GM12878 (cell line): ENCODE measurements at regions not wholly inside any gene's neighbourhood (a gene's known extent, or its start where the extent isn't known, plus 50 kb on each side); places are given as distances from the start of the nearest gene placed in this dataset.

Experiments used
- ATAC-seq: fragments of 200-7000 bp; cut with Tn5 transposase; 3 replicates; pipeline ENCODE4 v1.9.1; 2020; ENCODE audit warnings: mild to moderate bottlenecking, moderate library complexity
- BruUV-seq: library from RNA; stranded (reverse); fragments of 400-500 nt; replicated peaks from 2 replicates; lab custom pipeline; 2021; lab: Mats Ljungman, UMichigan
- CTCF ChIA-PET: fragments of 300-600 bp; sonication (Branson Sonifier 250); formaldehyde crosslinking; extraction: SDS; loops from one replicate; lab custom pipeline; 2021; ENCODE audit warnings: inconsistent platforms; lab: Yijun Ruan, JAX
- POLR2A ChIA-PET: fragments of 350-600 bp; formaldehyde crosslinking; extraction: SDS; loops from one replicate; lab custom pipeline; 2021; ENCODE audit warnings: inconsistent platforms; lab: Charles Lee
- RAD21 ChIA-PET: fragments of 300-600 bp; sonication (Branson Sonifier 250); formaldehyde crosslinking; loops from one replicate; lab custom pipeline; 2023; ENCODE audit warnings: antibody characterized with exemption; ENCODE audit not compliant: unreplicated experiment; lab: Charles Lee
- SMC1A ChIA-PET: fragments of 300-600 bp; sonication (Branson Sonifier 250); formaldehyde crosslinking; loops from one replicate; lab custom pipeline; 2023; ENCODE audit not compliant: unreplicated experiment, uncharacterized antibody; lab: Charles Lee
- DNase-seq: peaks from one replicate; pipeline ENCODE4 v3.0.0-alpha.2; 2011; ENCODE audit warnings: low read depth, low spot score
- FAIRE-seq: peaks from 3 replicates; lab custom pipeline; 2011; peaks lifted over from hg19 to GRCh38; lab: Jason Lieb, UNC
- H2AFZ ChIP-seq: 2 replicates; pipeline ENCODE4 v1.6.0; 2011; ENCODE audit warnings: low read depth, low read length, control low read depth; ENCODE audit not compliant: control insufficient read depth
- H3K27ac ChIP-seq: 2 replicates; pipeline ENCODE4 v1.5.1; 2011; ENCODE audit warnings: control low read depth; ENCODE audit not compliant: control insufficient read depth, insufficient read depth
- H3K27me3 ChIP-seq, 2 experiments: replicated peaks in 1 of 2; 2 replicates each; pipeline versions ENCODE4 v1.6.0 to v1.6.1; 2011; ENCODE audit warnings: low read length in 1 of 2; ENCODE audit not compliant: control insufficient read depth in 2 of 2, insufficient read depth in 2 of 2
- H3K36me3 ChIP-seq, 2 experiments: 2 replicates each; pipeline ENCODE4 v1.5.1; 2011; ENCODE audit warnings: low read length in 1 of 2; ENCODE audit not compliant: control insufficient read depth in 2 of 2, insufficient read depth in 2 of 2
- H3K4me1 ChIP-seq: 2 replicates; pipeline ENCODE4 v1.6.1; 2011; ENCODE audit warnings: mild to moderate bottlenecking, low read length, moderate library complexity, mixed read lengths; ENCODE audit not compliant: control insufficient read depth, insufficient read depth
- H3K4me2 ChIP-seq: 2 replicates; pipeline ENCODE4 v1.6.0; 2011; ENCODE audit warnings: control low read depth; ENCODE audit not compliant: control insufficient read depth, insufficient read depth
- H3K4me3 ChIP-seq: fragments of 200-600 bp; sonication (generic); 2 replicates; pipeline ENCODE4 v1.5.1; 2016
- H3K79me2 ChIP-seq: 2 replicates; pipeline ENCODE4 v1.6.0; 2011; ENCODE audit warnings: low read length; ENCODE audit not compliant: control insufficient read depth, insufficient read depth
- H3K9ac ChIP-seq: 2 replicates; pipeline ENCODE4 v1.8.0; 2011; ENCODE audit warnings: low read length, control low read depth, mixed read lengths; ENCODE audit not compliant: control insufficient read depth, insufficient read depth
- H3K9me3 ChIP-seq: replicated peaks from 3 replicates; pipeline ENCODE4 v1.5.1; 2011; ENCODE audit warnings: mild to moderate bottlenecking, low read length; ENCODE audit not compliant: control insufficient read depth, insufficient read depth
- H4K20me1 ChIP-seq: 2 replicates; pipeline ENCODE4 v1.6.0; 2011; ENCODE audit not compliant: control insufficient read depth, insufficient read depth
- CEBPB ChIP-seq, 2 experiments: fragments of 150-350 bp in 1 of 2; IDR thresholded peaks; 2 replicates each; pipeline ENCODE4 v1.6.1; 2012 to 2014; ENCODE audit warnings: low read depth in 2 of 2, low read length in 2 of 2, borderline replicate concordance in 1 of 2, inconsistent platforms in 1 of 2
- ETV6 ChIP-seq, 2 experiments: fragments of 450-650 bp in 1 of 2; IDR thresholded peaks in 1 of 2; conservative IDR thresholded peaks in 1 of 2; 2 replicates each; pipeline ENCODE4 v1.6.1; 2014; ENCODE audit warnings: antibody characterized with exemption in 1 of 2, borderline replicate concordance in 1 of 2, low read depth in 1 of 2, mild to moderate bottlenecking in 1 of 2, moderate library complexity in 1 of 2
- KDM1A ChIP-seq: fragments of 200-600 bp; sonication (generic); IDR thresholded peaks from 2 replicates; pipeline ENCODE4 v1.6.1; 2016; ENCODE audit warnings: borderline replicate concordance
- NFYB ChIP-seq: IDR thresholded peaks from 2 replicates; pipeline ENCODE4 v1.6.1; 2011; ENCODE audit warnings: low read depth, mild to moderate bottlenecking, low read length, improper control_type of control experiment, moderate library complexity; ENCODE audit not compliant: insufficient read depth
- NR2C1 ChIP-seq: fragments of 450-650 bp; IDR thresholded peaks from 2 replicates; pipeline ENCODE4 v1.6.1; 2017; ENCODE audit warnings: antibody characterized with exemption, mild to moderate bottlenecking, moderate library complexity
- NRF1 ChIP-seq: conservative IDR thresholded peaks from 2 replicates; pipeline ENCODE4 v1.6.1; 2011; ENCODE audit warnings: mild to moderate bottlenecking, low read depth, low read length, improper control_type of control experiment
- POLR2AphosphoS2 ChIP-seq: IDR thresholded peaks from 2 replicates; pipeline ENCODE4 v1.6.1; 2011; ENCODE audit warnings: low read depth, mild to moderate bottlenecking, low read length, improper control_type of control experiment, moderate library complexity
- POU2F2 ChIP-seq: IDR thresholded peaks from 3 replicates; pipeline ENCODE4 v1.6.1; 2011; ENCODE audit warnings: low read depth, mild to moderate bottlenecking, low read length, borderline replicate concordance
- RELA ChIP-seq: fragments of 450-650 bp; IDR thresholded peaks from 2 replicates; pipeline ENCODE4 v1.8.0; 2014; ENCODE audit warnings: borderline replicate concordance; ENCODE audit not compliant: partially characterized antibody
- SMC3 ChIP-seq: IDR thresholded peaks from 2 replicates; pipeline ENCODE4 v1.6.1; 2011; ENCODE audit warnings: low read length, improper control_type of control experiment, borderline replicate concordance
- SUZ12 ChIP-seq: fragments of 200-600 bp; sonication (generic); IDR thresholded peaks from one replicate; pipeline ENCODE4 v1.6.1; 2018; ENCODE audit warnings: antibody characterized with exemption, mild to moderate bottlenecking; ENCODE audit not compliant: unreplicated experiment
- TARDBP ChIP-seq: IDR thresholded peaks from 2 replicates; pipeline ENCODE4 v1.6.1; 2016; ENCODE audit warnings: borderline replicate concordance
- ZNF24 ChIP-seq: fragments of 450-650 bp; IDR thresholded peaks from 2 replicates; pipeline ENCODE4 v1.6.1; 2017; ENCODE audit warnings: antibody characterized with exemption, mild to moderate bottlenecking
- ZNF622 ChIP-seq: fragments of 450-650 bp; IDR thresholded peaks from 2 replicates; pipeline ENCODE4 v1.6.1; 2017; ENCODE audit warnings: mild to moderate bottlenecking, inconsistent platforms
- WGBS: methylation state at CpG from one replicate; pipeline ENCODE4 v1.1.6; 2016; ENCODE audit warnings: low lambda C conversion rate; ENCODE audit not compliant: insufficient replicate concordance, insufficient coverage; ENCODE audit errors: missing lambda C conversion rate; 5-methylcytosine and 5-hydroxymethylcytosine counted together
- in situ Hi-C: fragments of 300-500 bp; cut with MboI; formaldehyde crosslinking; loops from 9 replicates; pipeline ENCODE4 v1.14.3; 2018; ENCODE audit warnings: mixed read lengths
- intact Hi-C: fragments of 100-400 bp; cut with micrococcal nuclease; formaldehyde crosslinking; loops from one replicate; pipeline ENCODE4 v1.14.2; 2022; ENCODE audit not compliant: unreplicated experiment
- TF ChIP-seq, protein P1 (sequence below): IDR thresholded peaks from 2 replicates; pipeline ENCODE4 v1.6.1; 2011; ENCODE audit warnings: low read depth, low read length, improper control_type of control experiment, borderline replicate concordance
- TF ChIP-seq, protein P2 (sequence below): fragments of 450-650 bp; conservative IDR thresholded peaks from 2 replicates; pipeline ENCODE4 v1.6.1; 2017; ENCODE audit warnings: mild to moderate bottlenecking, moderate library complexity

DNA sequence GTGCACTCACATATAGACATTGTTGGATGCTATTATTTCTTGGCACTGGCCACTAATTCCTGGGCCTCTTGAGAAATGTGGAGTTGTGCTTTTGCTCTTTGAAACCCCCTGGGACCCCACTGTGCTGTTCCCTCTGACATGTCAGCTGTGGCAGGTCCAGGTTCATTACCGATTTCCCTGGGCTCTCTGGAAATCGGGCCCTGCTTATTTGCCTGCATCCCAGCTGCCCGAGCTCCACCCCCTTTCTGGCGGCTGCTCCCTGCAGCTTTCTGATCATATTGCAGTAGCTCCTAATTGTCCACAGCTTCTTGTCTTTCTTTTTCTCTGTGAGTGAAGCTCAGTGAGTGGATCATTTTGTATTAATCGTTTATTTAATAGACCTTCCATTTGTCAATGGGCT lies 183.7 kb upstream of the FAM78B start:
- Histone ChIP-seq H3K4me3 (no peak overlapping the region), H3K27ac (no peak overlapping the region), H2AFZ (no peak overlapping the region), H3K4me2 (no peak overlapping the region), H3K27me3 (no peaks in the 10 kb centered on the region), H3K9me3 (no peaks in the 10 kb centered on the region; the same call in 2 of the 3 replicates), H3K4me1 (no peaks in the 10 kb centered on the region), H3K36me3 (no peaks in the 10 kb centered on the region), H3K9ac (no peak overlapping the region), H4K20me1 (no peaks in the 10 kb centered on the region), H3K79me2 (no peaks in the 10 kb centered on the region)
- POLR2A ChIA-PET: no interaction called here
- ATAC-seq: no peak
- intact Hi-C loops: no loop called here
- 33% methylated on average over 5 of the region's 5 CpGs for WGBS
- RAD21 ChIA-PET: no interaction called here
- SMC1A ChIA-PET: no interaction called here
- in situ Hi-C loops: no loop called here
- no peak for DNase-seq
- no peak for FAIRE-seq
- CTCF ChIA-PET: no interaction called here
- TF ChIP-seq SMC3 (no peak), ZNF24 (no peak)
- TF ChIP-seq, protein P1, sequence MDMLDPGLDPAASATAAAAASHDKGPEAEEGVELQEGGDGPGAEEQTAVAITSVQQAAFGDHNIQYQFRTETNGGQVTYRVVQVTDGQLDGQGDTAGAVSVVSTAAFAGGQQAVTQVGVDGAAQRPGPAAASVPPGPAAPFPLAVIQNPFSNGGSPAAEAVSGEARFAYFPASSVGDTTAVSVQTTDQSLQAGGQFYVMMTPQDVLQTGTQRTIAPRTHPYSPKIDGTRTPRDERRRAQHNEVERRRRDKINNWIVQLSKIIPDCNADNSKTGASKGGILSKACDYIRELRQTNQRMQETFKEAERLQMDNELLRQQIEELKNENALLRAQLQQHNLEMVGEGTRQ: no peak
- no TSS peak for BruUV-seq

- ChIA-PET CTCF (no interaction called here), POLR2A (no interaction called here), RAD21 (no interaction called here), SMC1A (interaction anchor here (0.7 to 1.0 kb wide), 2 partner anchors 49 to 128 kb away, joined by 3 read pairs; no protein-coding TSS in a partner anchor)
- Histone ChIP-seq H2AFZ (no peak overlapping the region), H4K20me1 (no peaks in the 10 kb centered on the region), H3K9ac (no peak overlapping the region), H3K79me2 (no peaks in the 10 kb centered on the region), H3K27me3 (no peaks in the 10 kb centered on the region), H3K4me1 (no peaks in the 10 kb centered on the region), H3K4me2 (no peak overlapping the region), H3K4me3 (no peak overlapping the region), H3K36me3 (no peaks in the 10 kb centered on the region), H3K27ac (no peak overlapping the region), H3K9me3 (no peaks in the 10 kb centered on the region; the same call in 2 of the 3 replicates)
- intact Hi-C loops (no loop called here), in situ Hi-C loops (no loop called here)
- WGBS: 0% methylated on average over 1 of the region's 1 CpG
- TF ChIP-seq ETV6 (conservative IDR thresholded peaks at IDR 0.05 in 1 of 2, IDR thresholded peaks at IDR 0.05 in 1 of 2; ENCODE audit: borderline replicate concordance in 1 of 2, low read depth in 1 of 2) (no peak), TARDBP (no peak), NRF1 (no peak), SUZ12 (no peak), POU2F2 (no peak), NR2C1 (no peak), RELA (no peak), NFYB (no peak), KDM1A (no peak), POLR2AphosphoS2 (no peak), ZNF622 (no peak), CEBPB (IDR thresholded peaks at IDR 0.05; ENCODE audit: borderline replicate concordance in 1 of 2, low read depth in 2 of 2, low read length in 2 of 2) (no peak)
- TF ChIP-seq, protein P2, sequence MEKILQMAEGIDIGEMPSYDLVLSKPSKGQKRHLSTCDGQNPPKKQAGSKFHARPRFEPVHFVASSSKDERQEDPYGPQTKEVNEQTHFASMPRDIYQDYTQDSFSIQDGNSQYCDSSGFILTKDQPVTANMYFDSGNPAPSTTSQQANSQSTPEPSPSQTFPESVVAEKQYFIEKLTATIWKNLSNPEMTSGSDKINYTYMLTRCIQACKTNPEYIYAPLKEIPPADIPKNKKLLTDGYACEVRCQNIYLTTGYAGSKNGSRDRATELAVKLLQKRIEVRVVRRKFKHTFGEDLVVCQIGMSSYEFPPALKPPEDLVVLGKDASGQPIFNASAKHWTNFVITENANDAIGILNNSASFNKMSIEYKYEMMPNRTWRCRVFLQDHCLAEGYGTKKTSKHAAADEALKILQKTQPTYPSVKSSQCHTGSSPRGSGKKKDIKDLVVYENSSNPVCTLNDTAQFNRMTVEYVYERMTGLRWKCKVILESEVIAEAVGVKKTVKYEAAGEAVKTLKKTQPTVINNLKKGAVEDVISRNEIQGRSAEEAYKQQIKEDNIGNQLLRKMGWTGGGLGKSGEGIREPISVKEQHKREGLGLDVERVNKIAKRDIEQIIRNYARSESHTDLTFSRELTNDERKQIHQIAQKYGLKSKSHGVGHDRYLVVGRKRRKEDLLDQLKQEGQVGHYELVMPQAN: no peak
- FAIRE-seq (no peak), DNase-seq (no peak), ATAC-seq (no peak)
- no TSS peak for BruUV-seq
Observed at GRCh38 chr1:166351676-166352075, 184.9 kb upstream of the FAM78B start.
